A673 (cell line): ENCODE measurements at regions not wholly inside any gene's neighbourhood (a gene's known extent, or its start where the extent isn't known, plus 50 kb on each side); places are given as distances from the start of the nearest gene placed in this dataset.
"Not testable (repeated sequence)": the region's sequence is repeated elsewhere in the genome, so short reads cannot be mapped to it uniquely, and the experiment has no call there.

Experiments used
- BruUV-seq: library from RNA; stranded (reverse); fragments of 400-500 nt; replicated peaks from 2 replicates; lab custom pipeline; 2021; lab: Mats Ljungman, UMichigan
- CTCF ChIA-PET: fragments of 300-600 bp; sonication (Branson Sonifier 250); formaldehyde crosslinking; loops from one replicate; lab custom pipeline; 2022; ENCODE audit warnings: antibody characterized with exemption; lab: Charles Lee
- POLR2A ChIA-PET: fragments of 300-600 bp; sonication (Branson Sonifier 250); formaldehyde crosslinking; loops from one replicate; lab custom pipeline; 2022; ENCODE audit warnings: antibody characterized with exemption; ENCODE audit not compliant: low non-redundant PET; lab: Charles Lee
- DNase-seq: peaks from one replicate; pipeline ENCODE4 v3.0.0-alpha.2; 2015; ENCODE audit warnings: low spot score
- H3K27ac ChIP-seq: fragments of 200-600 bp; sonication (generic); 2 replicates; pipeline ENCODE4 v1.5.1; 2016; ENCODE audit warnings: mixed run types, low read depth, mild to moderate bottlenecking, mixed read lengths, antibody characterized with exemption, low read length; ENCODE audit not compliant: poor library complexity, severe bottlenecking
- H3K27me3 ChIP-seq: fragments of 200-600 bp; sonication (generic); replicated peaks from 2 replicates; pipeline ENCODE4 v1.6.1; 2017; ENCODE audit warnings: mixed run types, low read depth, mild to moderate bottlenecking, mixed read lengths, antibody characterized with exemption, low read length; ENCODE audit not compliant: insufficient read depth, poor library complexity
- H3K36me3 ChIP-seq: fragments of 200-600 bp; sonication (generic); 2 replicates; pipeline ENCODE4 v1.6.1; 2016; ENCODE audit warnings: mixed run types, mild to moderate bottlenecking, mixed read lengths, antibody characterized with exemption, low read length; ENCODE audit not compliant: insufficient read depth, poor library complexity, severe bottlenecking
- H3K4me1 ChIP-seq: fragments of 200-600 bp; sonication (generic); 2 replicates; pipeline ENCODE4 v1.6.1; 2017; ENCODE audit warnings: mixed run types, mild to moderate bottlenecking, mixed read lengths, antibody characterized with exemption, low read length; ENCODE audit not compliant: insufficient read depth, poor library complexity, severe bottlenecking
- H3K4me3 ChIP-seq: fragments of 200-600 bp; sonication (generic); 2 replicates; pipeline ENCODE4 v1.5.1; 2016; ENCODE audit warnings: low read depth, mixed run types, mild to moderate bottlenecking, mixed read lengths, low read length; ENCODE audit not compliant: poor library complexity, severe bottlenecking
- H3K9me3 ChIP-seq: fragments of 200-600 bp; sonication (generic); 2 replicates; pipeline ENCODE4 v1.6.1; 2016; ENCODE audit warnings: mixed run types, low read depth, mild to moderate bottlenecking, mixed read lengths, antibody characterized with exemption, low read length; ENCODE audit not compliant: poor library complexity, severe bottlenecking
- EZH2 ChIP-seq: fragments of 200-600 bp; sonication (generic); IDR thresholded peaks from 2 replicates; pipeline ENCODE4 v1.6.1; 2017; ENCODE audit warnings: borderline replicate concordance, low read depth, mild to moderate bottlenecking, mixed read lengths, antibody characterized with exemption, low read length; ENCODE audit not compliant: poor library complexity, severe bottlenecking
- intact Hi-C: fragments of 100-400 bp; cut with micrococcal nuclease; formaldehyde crosslinking; loops from one replicate; pipeline ENCODE4 v1.10.0; 2022; ENCODE audit not compliant: unreplicated experiment
- TF ChIP-seq, protein P1 (sequence below): fragments of 300-800, 200-600 bp; sonication (generic); conservative IDR thresholded peaks from 2 replicates; pipeline ENCODE4 v1.5.1; 2017; ENCODE audit warnings: low read depth, mild to moderate bottlenecking, antibody characterized with exemption, low read length, moderate library complexity, mixed read lengths

DNA sequence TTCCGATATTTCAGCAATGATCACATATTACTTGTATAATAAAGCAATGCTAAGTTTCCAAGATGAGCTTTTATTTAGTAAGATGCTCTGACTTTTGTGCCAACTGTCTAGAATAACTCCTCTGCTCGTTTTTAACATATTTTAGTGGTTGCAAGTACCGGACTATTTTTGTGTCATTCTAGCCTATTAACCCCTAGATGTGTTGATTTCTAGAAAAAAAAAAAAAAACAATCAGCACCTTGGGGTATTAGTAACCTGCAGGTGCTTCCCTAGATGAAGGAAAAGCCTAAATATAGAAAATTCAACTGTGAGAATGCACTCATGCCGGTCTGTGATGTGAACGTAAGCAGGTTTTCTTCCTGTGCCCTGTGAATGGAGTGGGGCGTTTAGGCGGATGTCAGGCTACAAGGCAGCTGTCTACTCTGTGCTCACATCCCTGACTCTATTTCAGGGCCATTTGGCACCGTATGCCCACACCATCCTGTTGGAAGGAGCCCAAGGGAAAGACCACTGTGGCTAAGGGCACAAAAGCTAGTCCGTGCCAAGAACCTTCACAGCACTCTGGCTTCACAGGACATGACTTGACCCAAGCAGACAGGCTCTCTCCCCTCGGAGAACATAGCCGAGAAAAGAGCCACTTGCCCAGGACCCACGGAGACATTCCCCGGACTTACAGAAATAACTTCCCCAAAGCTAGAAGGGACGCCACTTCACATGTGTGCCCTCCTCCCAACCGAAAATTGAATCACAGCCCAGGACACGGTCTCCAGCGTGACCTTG lies 60.9 kb upstream of the AGAP1 start:
- ChIA-PET CTCF (interaction anchor here (1.2 kb wide), 2 partner anchors 119 to 161 kb away, joined by 4 to 6 read pairs; no protein-coding TSS in a partner anchor), POLR2A (no interaction called here)
- H3K27me3 ChIP-seq = no peaks in the 10 kb centered on the region
- DNase-seq = no peak
- no peak overlapping the region for H3K27ac ChIP-seq
- H3K36me3 ChIP-seq = no peaks in the 10 kb centered on the region
- BruUV-seq = no TSS peak
- no peaks in the 10 kb centered on the region for H3K4me1 ChIP-seq
- intact Hi-C loops = no loop called here
- TF ChIP-seq, protein P1, sequence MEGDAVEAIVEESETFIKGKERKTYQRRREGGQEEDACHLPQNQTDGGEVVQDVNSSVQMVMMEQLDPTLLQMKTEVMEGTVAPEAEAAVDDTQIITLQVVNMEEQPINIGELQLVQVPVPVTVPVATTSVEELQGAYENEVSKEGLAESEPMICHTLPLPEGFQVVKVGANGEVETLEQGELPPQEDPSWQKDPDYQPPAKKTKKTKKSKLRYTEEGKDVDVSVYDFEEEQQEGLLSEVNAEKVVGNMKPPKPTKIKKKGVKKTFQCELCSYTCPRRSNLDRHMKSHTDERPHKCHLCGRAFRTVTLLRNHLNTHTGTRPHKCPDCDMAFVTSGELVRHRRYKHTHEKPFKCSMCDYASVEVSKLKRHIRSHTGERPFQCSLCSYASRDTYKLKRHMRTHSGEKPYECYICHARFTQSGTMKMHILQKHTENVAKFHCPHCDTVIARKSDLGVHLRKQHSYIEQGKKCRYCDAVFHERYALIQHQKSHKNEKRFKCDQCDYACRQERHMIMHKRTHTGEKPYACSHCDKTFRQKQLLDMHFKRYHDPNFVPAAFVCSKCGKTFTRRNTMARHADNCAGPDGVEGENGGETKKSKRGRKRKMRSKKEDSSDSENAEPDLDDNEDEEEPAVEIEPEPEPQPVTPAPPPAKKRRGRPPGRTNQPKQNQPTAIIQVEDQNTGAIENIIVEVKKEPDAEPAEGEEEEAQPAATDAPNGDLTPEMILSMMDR = no peak
- no peak for TF ChIP-seq EZH2
- H3K9me3 ChIP-seq = no peaks in the 10 kb centered on the region
- no peak overlapping the region for H3K4me3 ChIP-seq

DNA sequence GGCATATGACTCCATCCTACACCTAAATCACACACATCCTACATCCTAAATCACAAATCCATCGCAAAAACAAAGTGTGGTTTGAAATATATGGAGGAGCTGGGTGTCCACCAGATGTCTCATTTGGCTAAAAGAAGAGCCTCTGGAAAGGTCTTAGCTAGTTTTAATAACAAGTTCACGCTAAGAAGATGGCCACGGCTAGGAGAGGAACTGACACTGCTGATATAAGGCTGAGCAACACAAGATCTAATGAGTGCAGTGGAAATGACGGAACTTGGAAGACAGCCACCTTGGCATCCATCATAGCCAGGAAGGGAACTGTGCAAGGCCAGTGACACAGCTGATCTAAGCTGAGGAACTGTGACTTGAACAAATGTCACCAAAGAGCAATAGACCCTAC lies 60.0 kb upstream of the AGAP1 start:
- intact Hi-C loops = no loop called here
- Histone ChIP-seq H3K4me1 (no peaks in the 10 kb centered on the region), H3K4me3 (no peak overlapping the region), H3K27ac (no peak overlapping the region), H3K27me3 (no peaks in the 10 kb centered on the region), H3K9me3 (no peaks in the 10 kb centered on the region), H3K36me3 (no peaks in the 10 kb centered on the region)
- CTCF ChIA-PET = interaction anchor here (1.2 kb wide), 2 partner anchors 118 to 160 kb away, joined by 4 to 6 read pairs; no protein-coding TSS in a partner anchor
- TF ChIP-seq EZH2 = no peak
- TF ChIP-seq, protein P1 = no peak
- DNase-seq = peak; percentile 62
- BruUV-seq = no TSS peak
- POLR2A ChIA-PET = no interaction called here

DNA sequence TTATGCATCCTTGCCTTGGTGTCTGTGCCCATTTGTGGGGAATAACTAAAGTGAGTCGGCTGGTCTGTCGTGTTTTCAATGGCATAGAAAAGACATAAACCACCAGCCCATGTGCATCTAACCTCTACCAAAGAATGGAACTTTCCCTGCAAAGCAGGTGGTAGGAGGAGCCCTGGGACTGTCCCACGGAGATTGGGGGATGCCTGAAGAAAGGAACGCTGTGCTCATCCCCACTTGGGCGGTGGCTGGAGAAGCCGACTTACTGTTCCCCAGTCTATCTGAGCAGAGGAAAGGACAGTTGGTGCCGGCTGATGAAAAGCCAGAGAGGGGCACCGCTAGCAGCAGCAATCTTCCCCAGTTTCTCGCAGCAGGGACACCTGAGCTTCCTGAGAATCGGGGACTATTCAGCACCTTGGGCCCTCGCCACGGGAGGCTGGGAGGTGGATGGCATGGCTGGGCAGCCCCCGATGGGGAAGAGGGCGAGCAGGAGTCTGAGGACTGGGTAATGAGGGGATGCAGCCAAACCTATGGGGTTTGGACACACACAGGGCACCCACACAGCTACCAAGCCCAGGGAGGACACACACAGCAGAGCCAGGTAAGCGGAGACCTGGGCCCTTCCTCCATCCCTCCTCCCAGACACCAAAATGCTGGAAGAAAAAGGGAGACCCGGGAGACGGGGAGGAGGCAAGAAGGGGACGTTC lies 53.7 kb upstream of the AGAP1 start:
- peaks cover 18% of the 10 kb centered on the region for H3K4me1 ChIP-seq
- no peaks in the 10 kb centered on the region for H3K36me3 ChIP-seq
- intact Hi-C loops = no loop called here
- CTCF ChIA-PET = no interaction called here
- POLR2A ChIA-PET = no interaction called here
- TF ChIP-seq, protein P1 = no peak
- no peak for TF ChIP-seq EZH2
- no peak overlapping the region for H3K4me3 ChIP-seq
- BruUV-seq = no TSS peak
- no peak overlapping the region for H3K27ac ChIP-seq
- H3K9me3 ChIP-seq = no peaks in the 10 kb centered on the region
- H3K27me3 ChIP-seq = no peaks in the 10 kb centered on the region
- DNase-seq = no peak

DNA sequence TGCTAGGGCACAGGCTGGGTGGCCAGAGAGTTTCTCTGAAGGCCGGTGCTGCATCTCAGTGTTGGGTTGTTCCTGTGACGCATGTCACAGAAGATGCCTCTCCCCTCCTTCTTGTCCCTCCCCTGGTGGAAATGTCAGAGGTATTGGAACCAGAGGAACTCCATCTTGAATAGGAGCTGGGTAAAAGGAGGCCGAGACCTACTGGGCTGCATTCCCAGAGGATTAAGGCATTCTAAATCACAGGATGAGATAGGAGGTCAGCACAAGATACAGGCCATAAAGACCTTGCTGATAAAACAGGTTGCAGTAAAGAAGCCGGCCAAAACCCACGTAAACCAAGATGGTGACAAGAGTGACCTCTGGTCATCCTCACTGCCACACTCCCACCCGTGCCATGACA lies 50.3 kb upstream of the AGAP1 start:
- H3K4me3 ChIP-seq, BruUV-seq, H3K9me3 ChIP-seq, intact Hi-C loops, H3K27me3 ChIP-seq, DNase-seq, H3K36me3 ChIP-seq, H3K27ac ChIP-seq, CTCF ChIA-PET, POLR2A ChIA-PET: not testable (repeated sequence)
- peaks cover 22% of the 10 kb centered on the region for H3K4me1 ChIP-seq
